ENCODE measurements at regions not wholly inside any gene's neighbourhood (a gene's known extent, or its start where the extent isn't known, plus 50 kb on each side); places are given as distances from the start of the nearest gene placed in this dataset.
"Not testable (repeated sequence)": the region's sequence is repeated elsewhere in the genome, so short reads cannot be mapped to it uniquely, and the experiment has no call there.

GRCh38 chr16:85514598-85515318, 98.4 kb upstream of the GSE1 start:
- peak; percentile 53 for DNase-seq (ENCODE audit: low spot score)

- no peak for DNase-seq (ENCODE audit: low spot score)
Measured at GRCh38 chr16:85515319-85515745, 97.8 kb upstream of the GSE1 start.

- no peak for DNase-seq (ENCODE audit: low spot score)
Measured at GRCh38 chr16:85515830-85516397, 97.2 kb upstream of the GSE1 start.

GRCh38 chr16:85517154-85517553, 96.0 kb upstream of the GSE1 start:
- DNase-seq (ENCODE audit: low spot score), result no peak

GRCh38 chr16:85517563-85518179, 95.5 kb upstream of the GSE1 start:
- no peak for DNase-seq (ENCODE audit: low spot score)

GRCh38 chr16:85518398-85519049, 94.6 kb upstream of the GSE1 start:
- DNase-seq (ENCODE audit: low spot score), result no peak

GRCh38 chr16:85519050-85519440, 94.1 kb upstream of the GSE1 start:
- DNase-seq (ENCODE audit: low spot score), result not testable (repeated sequence)

GRCh38 chr16:85519540-85520231, 93.4 kb upstream of the GSE1 start:
- no peak for DNase-seq (ENCODE audit: low spot score)

- DNase-seq (ENCODE audit: low spot score), result no peak
Measured at GRCh38 chr16:85520853-85521521, 92.1 kb upstream of the GSE1 start.

GRCh38 chr16:85521552-85522307, 91.4 kb upstream of the GSE1 start:
- DNase-seq (ENCODE audit: low spot score), result no peak

- no peak for DNase-seq (ENCODE audit: low spot score)
Measured at GRCh38 chr16:85522308-85522841, 90.7 kb upstream of the GSE1 start.

- DNase-seq (ENCODE audit: low spot score), result no peak
Measured at GRCh38 chr16:85522842-85523601, 90.1 kb upstream of the GSE1 start.

- no peak for DNase-seq (ENCODE audit: low spot score)
Measured at GRCh38 chr16:85523602-85524364, 89.3 kb upstream of the GSE1 start.

GRCh38 chr16:85524365-85524629, 88.8 kb upstream of the GSE1 start:
- DNase-seq (ENCODE audit: low spot score), result no peak

GRCh38 chr16:85524630-85525419, 88.3 kb upstream of the GSE1 start:
- peak; percentile 14 for DNase-seq (ENCODE audit: low spot score)

- DNase-seq (ENCODE audit: low spot score), result no peak
Measured at GRCh38 chr16:85525420-85526184, 87.5 kb upstream of the GSE1 start.

GRCh38 chr16:85526185-85526974, 86.7 kb upstream of the GSE1 start:
- no peak for DNase-seq (ENCODE audit: low spot score)
